ENCODE measurements at regions not wholly inside any gene's neighbourhood (a gene's known extent, or its start where the extent isn't known, plus 50 kb on each side); places are given as distances from the start of the nearest gene placed in this dataset.

GRCh38 chr14:62162998-62163589, 400.9 kb downstream of the SNAPC1 start:
- H3K27ac ChIP-seq = no peak overlapping the region
- no peak overlapping the region for H3K4me3 ChIP-seq
- DNase-seq (ENCODE audit: low spot score) = no peak
- TF ChIP-seq, protein P1, sequence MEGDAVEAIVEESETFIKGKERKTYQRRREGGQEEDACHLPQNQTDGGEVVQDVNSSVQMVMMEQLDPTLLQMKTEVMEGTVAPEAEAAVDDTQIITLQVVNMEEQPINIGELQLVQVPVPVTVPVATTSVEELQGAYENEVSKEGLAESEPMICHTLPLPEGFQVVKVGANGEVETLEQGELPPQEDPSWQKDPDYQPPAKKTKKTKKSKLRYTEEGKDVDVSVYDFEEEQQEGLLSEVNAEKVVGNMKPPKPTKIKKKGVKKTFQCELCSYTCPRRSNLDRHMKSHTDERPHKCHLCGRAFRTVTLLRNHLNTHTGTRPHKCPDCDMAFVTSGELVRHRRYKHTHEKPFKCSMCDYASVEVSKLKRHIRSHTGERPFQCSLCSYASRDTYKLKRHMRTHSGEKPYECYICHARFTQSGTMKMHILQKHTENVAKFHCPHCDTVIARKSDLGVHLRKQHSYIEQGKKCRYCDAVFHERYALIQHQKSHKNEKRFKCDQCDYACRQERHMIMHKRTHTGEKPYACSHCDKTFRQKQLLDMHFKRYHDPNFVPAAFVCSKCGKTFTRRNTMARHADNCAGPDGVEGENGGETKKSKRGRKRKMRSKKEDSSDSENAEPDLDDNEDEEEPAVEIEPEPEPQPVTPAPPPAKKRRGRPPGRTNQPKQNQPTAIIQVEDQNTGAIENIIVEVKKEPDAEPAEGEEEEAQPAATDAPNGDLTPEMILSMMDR (IDR thresholded peaks at IDR 0.05) = no peak

GRCh38 chr14:62168564-62169155, 406.4 kb downstream of the SNAPC1 start:
- TF ChIP-seq, protein P1 (IDR thresholded peaks at IDR 0.05) = no peak
- H3K4me3 ChIP-seq = no peak overlapping the region
- no peak for DNase-seq (ENCODE audit: low spot score)

GRCh38 chr14:62179367-62180018, 417.3 kb downstream of the SNAPC1 start:
- Histone ChIP-seq H3K4me3 (no peak overlapping the region), H3K27ac (no peak overlapping the region)
- TF ChIP-seq, protein P1 (IDR thresholded peaks at IDR 0.05) = no peak
- DNase-seq (ENCODE audit: low spot score) = no peak

More at GRCh38 chr14:62168564-62169155, 406.4 kb downstream of the SNAPC1 start:
- no peak overlapping the region for H3K27ac ChIP-seq

GRCh38 chr14:62181591-62181990, 419.4 kb downstream of the SNAPC1 start:
- TF ChIP-seq, protein P1 (IDR thresholded peaks at IDR 0.05) = no peak
- no peak overlapping the region for H3K27ac ChIP-seq
- no peak for DNase-seq (ENCODE audit: low spot score)
- no peak overlapping the region for H3K4me3 ChIP-seq

DNA sequence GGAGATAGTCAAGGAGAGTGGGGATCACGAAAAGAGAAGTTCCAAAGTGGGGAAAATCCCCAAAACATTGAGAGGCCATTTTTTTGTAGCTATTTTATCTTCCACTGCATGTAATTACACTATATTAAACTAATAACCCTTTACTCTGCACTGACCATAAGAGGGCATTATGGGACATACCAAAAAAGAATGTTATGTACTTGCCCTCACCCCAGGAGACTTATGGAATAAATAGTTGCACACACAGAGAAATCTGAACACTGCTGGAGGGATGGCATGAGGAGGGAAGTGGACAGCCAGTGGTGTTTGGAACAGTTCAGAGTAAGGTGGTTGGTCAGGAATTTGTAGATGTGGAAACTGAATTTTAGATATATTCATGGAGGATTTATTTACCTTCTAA, 422.9 kb downstream of the SNAPC1 start:
- TF ChIP-seq, protein P1 (IDR thresholded peaks at IDR 0.05) = no peak
- Histone ChIP-seq H3K4me3 (no peak overlapping the region), H3K27ac (no peak overlapping the region)
- no peak for DNase-seq (ENCODE audit: low spot score)

GRCh38 chr14:62187265-62187664, 425.0 kb downstream of the SNAPC1 start:
- Histone ChIP-seq H3K4me3 (no peak overlapping the region), H3K27ac (no peak overlapping the region)
- no peak for DNase-seq (ENCODE audit: low spot score)
- TF ChIP-seq, protein P1 (IDR thresholded peaks at IDR 0.05) = no peak

DNA sequence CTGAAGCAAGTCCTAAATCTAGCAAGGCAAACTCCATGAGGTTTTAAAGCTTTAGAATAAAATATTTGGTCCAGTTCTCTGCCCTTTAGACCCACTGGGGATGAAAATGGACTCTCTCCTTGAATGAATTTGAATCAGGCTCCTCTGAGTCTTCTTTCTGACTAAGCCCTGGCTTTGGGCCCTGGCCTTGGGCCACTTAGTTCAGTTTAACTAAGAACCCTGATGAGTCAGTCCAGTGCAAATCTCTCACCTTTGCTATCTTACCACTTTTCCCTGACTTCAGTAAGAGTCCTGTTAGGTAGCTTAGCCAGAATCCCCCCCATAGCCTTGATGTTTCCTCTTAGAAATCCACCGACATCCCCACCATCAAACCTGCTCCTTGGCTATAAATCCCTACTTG, 427.5 kb downstream of the SNAPC1 start:
- no peak for DNase-seq (ENCODE audit: low spot score)
- TF ChIP-seq, protein P1 (IDR thresholded peaks at IDR 0.05) = no peak
- no peak overlapping the region for H3K27ac ChIP-seq
- H3K4me3 ChIP-seq = no peak overlapping the region
